GM12891 (cell line): ENCODE measurements at regions not wholly inside any gene's neighbourhood (a gene's known extent, or its start where the extent isn't known, plus 50 kb on each side); places are given as distances from the start of the nearest gene placed in this dataset.

Experiments used
- DNase-seq: peaks from one replicate; pipeline ENCODE4 v3.0.0; 2011; ENCODE audit warnings: low spot score; ENCODE audit not compliant: insufficient read length
- FAIRE-seq: peaks from 2 replicates; lab custom pipeline; 2011; peaks lifted over from hg19 to GRCh38; lab: Jason Lieb, UNC
- PAX5 ChIP-seq: IDR thresholded peaks from 2 replicates; pipeline ENCODE4 v1.6.1; 2011; ENCODE audit warnings: low read length, moderate library complexity, mild to moderate bottlenecking; ENCODE audit not compliant: insufficient read depth, severe bottlenecking
- POLR2A ChIP-seq: IDR thresholded peaks from 2 replicates; pipeline ENCODE4 v1.6.1; 2011; ENCODE audit warnings: low read depth, low read length, control low read depth
- POLR2AphosphoS5 ChIP-seq: IDR thresholded peaks from 2 replicates; pipeline ENCODE4 v1.6.1; 2011; ENCODE audit warnings: low read depth, low read length, control low read depth
- POU2F2 ChIP-seq: IDR thresholded peaks from 2 replicates; pipeline ENCODE4 v1.6.1; 2011; ENCODE audit warnings: low read depth, mild to moderate bottlenecking, control low read depth, low read length, moderate library complexity
- SPI1 ChIP-seq: IDR thresholded peaks from 2 replicates; pipeline ENCODE4 v1.6.1; 2011; ENCODE audit warnings: low read depth, low read length, control low read depth
- TAF1 ChIP-seq: IDR thresholded peaks from 2 replicates; pipeline ENCODE4 v1.6.1; 2011; ENCODE audit warnings: low read depth, low read length, control low read depth

GRCh38 chr3:181457190-181457589, 254.5 kb upstream of the SOX2 start:
- DNase-seq (no peak), FAIRE-seq (no peak)
- TF ChIP-seq POLR2A (no peak), POU2F2 (no peak), PAX5 (no peak), SPI1 (no peak), TAF1 (no peak), POLR2AphosphoS5 (no peak)

- TF ChIP-seq POLR2A: no peak
- DNase-seq: no peak
Observed at GRCh38 chr3:181455276-181455675, 256.4 kb upstream of the SOX2 start.

GRCh38 chr3:181454451-181455027, 257.2 kb upstream of the SOX2 start:
- FAIRE-seq: no peak
- DNase-seq: no peak

More at GRCh38 chr3:181455276-181455675, 256.4 kb upstream of the SOX2 start:
- no peak for FAIRE-seq

GRCh38 chr3:181446741-181447140, 265.0 kb upstream of the SOX2 start:
- FAIRE-seq: no peak
- TF ChIP-seq POLR2A (no peak), SPI1 (no peak), POU2F2 (no peak), TAF1 (no peak), POLR2AphosphoS5 (no peak), PAX5 (no peak)
- no peak for DNase-seq

More at GRCh38 chr3:181454451-181455027, 257.2 kb upstream of the SOX2 start:
- no peak for TF ChIP-seq POLR2AphosphoS5

DNA sequence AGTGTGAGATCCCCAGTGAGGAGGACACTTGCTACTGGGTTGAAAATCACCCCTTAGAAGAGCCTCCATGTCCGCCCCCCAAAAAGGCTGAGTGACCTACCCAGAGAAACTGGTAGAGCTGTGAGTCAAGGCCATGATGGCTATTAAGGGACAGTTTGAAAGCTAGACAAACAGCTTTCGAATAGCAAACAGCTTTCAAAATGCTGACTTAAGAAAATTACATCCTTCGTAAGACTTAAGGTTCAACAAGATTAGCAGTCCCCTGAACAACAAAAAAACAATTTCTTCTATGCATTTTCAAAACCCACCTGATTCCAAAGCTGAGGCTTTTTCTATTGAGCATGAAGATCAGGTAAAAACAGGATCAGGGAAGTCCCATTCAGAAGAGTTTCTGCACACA, 269.7 kb upstream of the SOX2 start:
- DNase-seq (no peak), FAIRE-seq (no peak)
- TF ChIP-seq PAX5 (no peak), POLR2A (no peak), POLR2AphosphoS5 (no peak), POU2F2 (no peak), SPI1 (no peak), TAF1 (no peak)

DNA sequence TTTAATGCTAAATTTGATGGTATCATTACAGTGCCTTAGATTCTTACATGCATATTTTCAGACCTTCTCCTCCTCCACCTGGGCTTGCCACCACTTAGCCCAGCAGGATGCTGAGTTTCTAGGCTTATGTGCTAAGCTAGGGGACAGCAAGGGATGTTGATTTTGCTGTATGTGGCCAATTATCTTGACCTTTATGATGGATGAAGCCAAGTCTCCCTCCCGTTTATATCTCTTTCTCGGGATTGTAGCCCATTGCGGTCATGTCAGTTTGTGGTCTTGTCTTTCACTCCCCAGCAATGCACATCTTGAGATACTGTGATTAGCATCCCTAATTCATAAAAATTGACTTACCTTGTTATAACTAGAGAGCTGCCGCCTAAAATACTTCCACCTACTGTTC, 278.7 kb upstream of the SOX2 start:
- FAIRE-seq: no peak
- TF ChIP-seq POLR2A: no peak
- no peak for TF ChIP-seq SPI1
- no peak for TF ChIP-seq TAF1
- TF ChIP-seq PAX5: no peak
- TF ChIP-seq POLR2AphosphoS5: no peak
- TF ChIP-seq POU2F2: no peak
- DNase-seq: no peak

- FAIRE-seq: no peak
- TF ChIP-seq POLR2AphosphoS5 (no peak), TAF1 (no peak), POLR2A (no peak), POU2F2 (no peak), SPI1 (no peak), PAX5 (no peak)
- no peak for DNase-seq
Observed at GRCh38 chr3:181431748-181432147, 280.0 kb upstream of the SOX2 start.

GRCh38 chr3:181425074-181425473, 286.7 kb upstream of the SOX2 start:
- DNase-seq: no peak
- FAIRE-seq: no peak

GRCh38 chr3:181418233-181418632, 293.5 kb upstream of the SOX2 start:
- FAIRE-seq (no peak), DNase-seq (no peak)
- no peak for TF ChIP-seq POLR2A
- no peak for TF ChIP-seq POU2F2
- no peak for TF ChIP-seq SPI1

More at GRCh38 chr3:181425074-181425473, 286.7 kb upstream of the SOX2 start:
- no peak for TF ChIP-seq TAF1
- TF ChIP-seq POU2F2: no peak

GRCh38 chr3:181417748-181418147, 294.0 kb upstream of the SOX2 start:
- DNase-seq (no peak), FAIRE-seq (no peak)
- TF ChIP-seq POLR2A: no peak
- no peak for TF ChIP-seq POLR2AphosphoS5
- TF ChIP-seq SPI1: no peak
- no peak for TF ChIP-seq POU2F2

DNA sequence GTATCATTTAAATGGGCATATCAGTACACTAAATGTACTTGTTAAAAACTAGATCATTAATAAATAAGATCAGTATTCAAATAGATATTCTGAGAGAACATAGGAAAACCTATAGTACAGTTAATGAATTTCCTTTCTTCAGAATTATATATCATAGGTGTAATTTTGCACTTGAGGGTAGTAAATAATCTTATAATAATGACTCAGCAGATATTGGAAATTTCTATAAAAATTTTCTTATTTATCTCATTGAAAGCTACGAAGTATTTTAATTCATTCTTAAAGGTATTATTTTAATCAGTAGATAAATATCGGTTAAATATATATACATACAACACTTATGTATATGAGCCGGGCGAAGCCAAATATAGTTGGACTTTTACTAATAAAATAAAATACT, 300.9 kb upstream of the SOX2 start:
- TF ChIP-seq POLR2A: no peak
- no peak for DNase-seq
- FAIRE-seq: no peak

GRCh38 chr3:181403876-181404660, 307.7 kb upstream of the SOX2 start:
- TF ChIP-seq PAX5 (no peak), POLR2A (no peak), TAF1 (no peak), POU2F2 (no peak), SPI1 (no peak), POLR2AphosphoS5 (no peak)
- FAIRE-seq: no peak
- DNase-seq: no peak
